ENCODE measurements at regions not wholly inside any gene's neighbourhood (a gene's known extent, or its start where the extent isn't known, plus 50 kb on each side); places are given as distances from the start of the nearest gene placed in this dataset.

GRCh38 chr10:4651404-4652037 lies 174.5 kb upstream of the AKR1E2 start:
- no peak overlapping the region for H3K9ac ChIP-seq (ENCODE audit: low read length)
- no peaks in the 10 kb centered on the region for H3K36me3 ChIP-seq (ENCODE audit: low read length)
- H3K27me3 ChIP-seq (ENCODE audit: low read length) = no peaks in the 10 kb centered on the region
- no peak overlapping the region for H3K4me2 ChIP-seq (ENCODE audit: low read depth, low read length, poor library complexity, severe bottlenecking)
- TF ChIP-seq EZH2phosphoT487 (conservative IDR thresholded peaks at IDR 0.05; ENCODE audit: low read length) = no peak
- TF ChIP-seq, protein P1, sequence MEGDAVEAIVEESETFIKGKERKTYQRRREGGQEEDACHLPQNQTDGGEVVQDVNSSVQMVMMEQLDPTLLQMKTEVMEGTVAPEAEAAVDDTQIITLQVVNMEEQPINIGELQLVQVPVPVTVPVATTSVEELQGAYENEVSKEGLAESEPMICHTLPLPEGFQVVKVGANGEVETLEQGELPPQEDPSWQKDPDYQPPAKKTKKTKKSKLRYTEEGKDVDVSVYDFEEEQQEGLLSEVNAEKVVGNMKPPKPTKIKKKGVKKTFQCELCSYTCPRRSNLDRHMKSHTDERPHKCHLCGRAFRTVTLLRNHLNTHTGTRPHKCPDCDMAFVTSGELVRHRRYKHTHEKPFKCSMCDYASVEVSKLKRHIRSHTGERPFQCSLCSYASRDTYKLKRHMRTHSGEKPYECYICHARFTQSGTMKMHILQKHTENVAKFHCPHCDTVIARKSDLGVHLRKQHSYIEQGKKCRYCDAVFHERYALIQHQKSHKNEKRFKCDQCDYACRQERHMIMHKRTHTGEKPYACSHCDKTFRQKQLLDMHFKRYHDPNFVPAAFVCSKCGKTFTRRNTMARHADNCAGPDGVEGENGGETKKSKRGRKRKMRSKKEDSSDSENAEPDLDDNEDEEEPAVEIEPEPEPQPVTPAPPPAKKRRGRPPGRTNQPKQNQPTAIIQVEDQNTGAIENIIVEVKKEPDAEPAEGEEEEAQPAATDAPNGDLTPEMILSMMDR (IDR thresholded peaks at IDR 0.05; ENCODE audit: insufficient read depth, low read length, poor library complexity, severe bottlenecking) = no peak
- H3K27ac ChIP-seq (ENCODE audit: low read depth, low read length) = no peak overlapping the region
- H3K9me3 ChIP-seq (ENCODE audit: insufficient read depth, low read length) = no peaks in the 10 kb centered on the region
- no peak overlapping the region for H2AFZ ChIP-seq (ENCODE audit: low read depth, low read length, severe bottlenecking)
- H3F3A ChIP-seq (ENCODE audit: insufficient read depth) = no peaks in the 10 kb centered on the region
- H4K20me1 ChIP-seq (ENCODE audit: low read depth, low read length) = no peaks in the 10 kb centered on the region
- H3K4me3 ChIP-seq (ENCODE audit: insufficient read depth, low read length, poor library complexity, severe bottlenecking) = no peak overlapping the region
- no peaks in the 10 kb centered on the region for H3K9me2 ChIP-seq (replicated peaks; ENCODE audit: insufficient read depth, low read length)
- H3K79me2 ChIP-seq (ENCODE audit: insufficient read depth, low read length) = no peaks in the 10 kb centered on the region

GRCh38 chr10:4650582-4650981 lies 175.4 kb upstream of the AKR1E2 start:
- no peaks in the 10 kb centered on the region for H3K79me2 ChIP-seq (ENCODE audit: insufficient read depth, low read length)
- H3K9me3 ChIP-seq (ENCODE audit: insufficient read depth, low read length) = no peaks in the 10 kb centered on the region
- no peaks in the 10 kb centered on the region for H3K9me2 ChIP-seq (replicated peaks; ENCODE audit: insufficient read depth, low read length)
- no peak overlapping the region for H3K4me3 ChIP-seq (ENCODE audit: insufficient read depth, low read length, poor library complexity, severe bottlenecking)
- no peak overlapping the region for H3K4me2 ChIP-seq (ENCODE audit: low read depth, low read length, poor library complexity, severe bottlenecking)
- no peaks in the 10 kb centered on the region for H3K36me3 ChIP-seq (ENCODE audit: low read length)
- H3K9ac ChIP-seq (ENCODE audit: low read length) = no peak overlapping the region
- no peaks in the 10 kb centered on the region for H4K20me1 ChIP-seq (ENCODE audit: low read depth, low read length)
- no peaks in the 10 kb centered on the region for H3K27me3 ChIP-seq (ENCODE audit: low read length)
- no peak overlapping the region for H2AFZ ChIP-seq (ENCODE audit: low read depth, low read length, severe bottlenecking)
- no peaks in the 10 kb centered on the region for H3F3A ChIP-seq (ENCODE audit: insufficient read depth)
- no peak for TF ChIP-seq EZH2phosphoT487 (conservative IDR thresholded peaks at IDR 0.05; ENCODE audit: low read length)
- TF ChIP-seq, protein P1 (IDR thresholded peaks at IDR 0.05; ENCODE audit: insufficient read depth, low read length, poor library complexity, severe bottlenecking) = no peak
- no peak overlapping the region for H3K27ac ChIP-seq (ENCODE audit: low read depth, low read length)

GRCh38 chr10:4649886-4650508 lies 176.0 kb upstream of the AKR1E2 start:
- H3K4me2 ChIP-seq (ENCODE audit: low read depth, low read length, poor library complexity, severe bottlenecking) = no peak overlapping the region
- no peaks in the 10 kb centered on the region for H3K36me3 ChIP-seq (ENCODE audit: low read length)
- H3K27me3 ChIP-seq (ENCODE audit: low read length) = no peaks in the 10 kb centered on the region
- H3K9ac ChIP-seq (ENCODE audit: low read length) = no peak overlapping the region
- H2AFZ ChIP-seq (ENCODE audit: low read depth, low read length, severe bottlenecking) = no peak overlapping the region
- no peaks in the 10 kb centered on the region for H3K79me2 ChIP-seq (ENCODE audit: insufficient read depth, low read length)
- H3K4me3 ChIP-seq (ENCODE audit: insufficient read depth, low read length, poor library complexity, severe bottlenecking) = no peak overlapping the region
- H3K9me3 ChIP-seq (ENCODE audit: insufficient read depth, low read length) = no peaks in the 10 kb centered on the region
- no peaks in the 10 kb centered on the region for H3K9me2 ChIP-seq (replicated peaks; ENCODE audit: insufficient read depth, low read length)
- no peak overlapping the region for H3K27ac ChIP-seq (ENCODE audit: low read depth, low read length)
- TF ChIP-seq, protein P1 (IDR thresholded peaks at IDR 0.05; ENCODE audit: insufficient read depth, low read length, poor library complexity, severe bottlenecking) = no peak
- TF ChIP-seq EZH2phosphoT487 (conservative IDR thresholded peaks at IDR 0.05; ENCODE audit: low read length) = no peak
- H3F3A ChIP-seq (ENCODE audit: insufficient read depth) = no peaks in the 10 kb centered on the region
- no peaks in the 10 kb centered on the region for H4K20me1 ChIP-seq (ENCODE audit: low read depth, low read length)
